ENCODE measurements at regions not wholly inside any gene's neighbourhood (a gene's known extent, or its start where the extent isn't known, plus 50 kb on each side); places are given as distances from the start of the nearest gene placed in this dataset.
"Not testable (repeated sequence)": the region's sequence is repeated elsewhere in the genome, so short reads cannot be mapped to it uniquely, and the experiment has no call there.

DNA sequence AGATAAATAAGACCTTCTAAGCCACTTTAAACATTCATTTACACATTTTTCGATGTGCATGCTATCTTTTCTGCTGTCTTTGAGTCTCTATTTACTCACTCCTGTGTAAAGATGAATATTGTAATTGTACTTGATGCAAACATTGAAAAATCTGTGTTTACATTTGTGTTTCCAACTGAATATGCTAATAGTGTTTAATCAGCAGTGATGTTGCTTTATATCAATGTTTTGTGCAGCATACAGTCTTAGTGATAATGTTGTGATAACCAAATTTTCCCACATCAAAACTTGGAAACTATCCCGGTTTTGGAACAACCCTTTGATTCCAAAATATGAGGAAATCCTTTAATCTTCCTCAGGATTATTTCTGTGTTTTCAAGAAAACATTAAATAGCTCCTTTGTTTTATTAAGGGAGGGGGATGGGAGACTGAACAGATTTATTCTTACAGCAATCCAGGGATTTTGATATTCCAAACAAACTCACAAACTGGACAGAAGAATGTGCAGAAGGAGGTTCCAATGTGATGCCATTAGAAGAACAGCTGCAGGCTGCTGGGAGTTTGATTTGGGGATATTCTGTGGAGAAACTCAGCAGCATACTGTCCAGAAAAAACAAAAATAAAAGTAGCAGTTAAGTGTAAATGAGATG lies 248.0 kb downstream of the S1PR1 start:
- no peak for DNase-seq

DNA sequence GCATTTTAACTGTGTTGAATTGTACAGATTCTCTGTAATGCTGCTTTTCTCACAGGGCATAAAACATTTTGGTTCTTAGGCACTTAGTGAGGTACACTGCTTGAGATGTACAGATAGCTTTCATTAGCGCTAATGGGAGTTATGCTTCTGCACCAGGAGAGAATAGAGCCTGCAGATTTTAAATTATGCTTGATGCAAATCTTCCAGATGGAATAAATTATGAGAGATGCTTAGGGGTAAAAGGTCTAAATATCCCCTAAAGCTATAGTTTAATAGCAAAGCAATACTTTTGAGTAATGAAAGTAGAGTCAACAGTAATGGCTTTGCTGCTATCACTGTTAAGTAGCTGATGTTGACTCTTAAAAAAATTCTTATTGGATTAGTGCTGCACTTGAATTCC lies 248.9 kb downstream of the S1PR1 start:
- DNase-seq = no peak

DNA sequence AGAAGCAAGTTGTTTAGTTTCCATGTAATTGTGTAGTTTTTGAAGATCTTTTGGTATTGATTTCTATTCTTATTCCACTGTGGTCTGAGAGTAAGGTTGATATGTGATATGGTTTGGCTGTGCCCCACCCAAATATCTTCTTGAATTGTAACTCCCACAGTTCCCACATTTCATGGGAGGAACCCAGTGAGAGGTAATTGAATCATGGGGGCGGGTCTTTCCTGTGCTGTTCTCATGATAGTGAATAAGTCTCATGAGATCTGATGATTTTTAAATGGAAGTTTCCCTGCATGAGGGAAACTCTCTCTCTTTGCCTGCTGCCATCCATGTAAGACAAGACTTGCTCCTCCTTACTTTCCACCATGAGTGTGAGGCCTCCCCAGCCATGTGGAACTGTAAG lies 255.3 kb downstream of the S1PR1 start:
- not testable (repeated sequence) for DNase-seq

DNA sequence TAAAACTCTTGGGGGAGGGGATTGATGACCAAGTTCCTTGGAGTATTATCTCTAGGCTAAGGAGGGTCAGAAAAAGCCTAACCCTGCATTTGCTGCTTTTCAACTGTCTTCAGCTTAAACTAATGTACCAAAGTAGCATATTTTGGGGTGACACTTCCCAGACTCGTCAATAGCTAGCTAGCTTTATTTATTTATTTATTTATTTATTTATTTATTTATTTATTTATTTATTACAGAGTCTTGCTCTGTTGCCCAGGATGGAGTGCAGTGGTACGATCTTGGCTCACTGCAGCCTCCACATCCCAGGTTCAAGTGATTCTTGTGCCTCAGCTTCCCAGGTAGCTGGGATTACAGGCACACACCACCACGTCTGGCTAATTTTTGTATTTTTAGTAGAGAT lies 257.1 kb downstream of the S1PR1 start:
- DNase-seq = not testable (repeated sequence)

DNA sequence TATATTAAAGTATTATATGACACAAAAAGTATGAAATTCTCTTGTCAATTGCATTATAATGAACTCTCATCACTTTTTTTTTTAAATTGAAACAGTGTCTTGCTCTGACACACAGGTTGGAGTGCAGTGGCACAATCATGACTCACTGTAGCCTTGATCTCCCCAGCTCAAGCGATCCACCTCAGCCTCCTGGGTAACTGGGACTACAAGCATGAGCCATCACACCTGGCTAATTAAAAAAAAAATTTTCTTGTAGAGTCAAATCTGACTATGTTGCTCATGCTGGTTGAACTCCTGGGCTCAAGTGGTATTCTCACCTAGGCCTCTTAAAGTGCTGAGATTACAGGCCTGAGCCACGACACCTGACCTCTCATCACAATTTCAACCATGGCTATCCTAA lies 259.3 kb downstream of the S1PR1 start:
- no peak for DNase-seq

DNA sequence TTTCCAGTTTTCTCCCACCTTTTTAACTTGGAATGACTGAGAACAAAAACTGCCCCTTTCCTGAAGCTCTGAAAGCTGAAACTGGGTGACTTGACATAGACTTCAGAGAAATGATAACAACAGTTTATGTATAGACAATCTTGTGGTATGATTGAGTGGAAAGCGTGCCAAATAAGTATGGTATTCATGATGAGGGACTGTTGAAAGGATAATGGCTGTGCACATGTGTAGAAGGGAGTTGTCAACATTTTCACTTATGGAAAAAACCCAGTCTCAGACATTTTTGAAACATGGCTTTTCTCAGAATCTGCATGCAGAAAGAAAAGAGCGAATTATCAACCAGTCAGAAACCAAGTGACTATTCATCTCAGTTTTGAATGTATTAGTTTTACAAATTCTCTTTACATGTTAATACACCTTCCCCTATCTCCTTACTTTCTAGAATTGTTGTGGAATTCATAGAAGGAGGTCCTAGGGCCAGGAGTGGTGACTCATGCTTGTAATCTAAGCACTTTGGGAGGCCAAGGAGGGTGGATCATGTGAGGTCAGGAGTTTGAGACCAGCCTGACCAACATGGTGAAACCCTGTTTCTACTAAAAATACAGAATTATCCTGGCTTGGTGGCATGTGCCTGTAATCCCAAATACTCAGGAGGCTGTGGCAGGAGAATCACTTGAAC lies 261.2 kb downstream of the S1PR1 start:
- no peak for DNase-seq

DNA sequence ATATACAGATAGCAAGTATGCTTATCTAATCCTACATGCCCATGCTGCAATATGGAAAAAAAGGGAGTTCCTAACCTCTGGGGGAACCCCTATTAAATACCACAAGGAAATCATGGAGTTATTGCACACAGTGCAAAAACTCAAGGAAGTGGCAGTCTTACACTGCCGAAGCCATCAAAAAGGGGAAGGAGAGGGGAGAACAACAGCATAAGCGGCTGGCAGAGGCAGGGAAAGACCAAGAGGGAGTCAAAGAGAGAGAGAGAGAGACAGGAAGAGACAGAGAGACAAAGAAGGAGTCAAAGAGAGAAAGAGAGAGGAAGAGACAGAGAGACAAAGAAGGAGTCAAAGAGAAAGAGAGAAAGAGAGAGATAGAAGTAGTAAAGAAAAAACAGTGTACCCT lies 267.3 kb downstream of the S1PR1 start:
- DNase-seq = not testable (repeated sequence)

DNA sequence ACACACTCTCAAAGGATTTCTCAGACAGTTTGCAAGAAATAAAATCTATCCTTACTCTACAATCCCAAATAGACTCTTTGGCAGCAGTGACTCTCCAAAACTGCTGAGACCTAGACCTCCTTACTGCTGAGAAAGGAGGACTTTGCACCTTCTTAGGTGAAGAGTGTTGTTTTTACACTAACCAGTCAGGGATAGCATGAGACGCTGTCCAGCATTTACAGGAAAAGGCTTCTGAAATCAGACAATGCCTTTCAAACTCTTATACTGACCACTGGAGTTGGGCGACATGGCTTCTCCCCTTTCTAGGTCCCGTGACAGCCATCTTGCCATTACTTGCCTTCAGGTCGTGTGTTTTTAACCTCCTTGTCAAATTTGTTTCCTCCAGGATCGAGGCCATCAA lies 268.4 kb downstream of the S1PR1 start:
- not testable (repeated sequence) for DNase-seq

DNA sequence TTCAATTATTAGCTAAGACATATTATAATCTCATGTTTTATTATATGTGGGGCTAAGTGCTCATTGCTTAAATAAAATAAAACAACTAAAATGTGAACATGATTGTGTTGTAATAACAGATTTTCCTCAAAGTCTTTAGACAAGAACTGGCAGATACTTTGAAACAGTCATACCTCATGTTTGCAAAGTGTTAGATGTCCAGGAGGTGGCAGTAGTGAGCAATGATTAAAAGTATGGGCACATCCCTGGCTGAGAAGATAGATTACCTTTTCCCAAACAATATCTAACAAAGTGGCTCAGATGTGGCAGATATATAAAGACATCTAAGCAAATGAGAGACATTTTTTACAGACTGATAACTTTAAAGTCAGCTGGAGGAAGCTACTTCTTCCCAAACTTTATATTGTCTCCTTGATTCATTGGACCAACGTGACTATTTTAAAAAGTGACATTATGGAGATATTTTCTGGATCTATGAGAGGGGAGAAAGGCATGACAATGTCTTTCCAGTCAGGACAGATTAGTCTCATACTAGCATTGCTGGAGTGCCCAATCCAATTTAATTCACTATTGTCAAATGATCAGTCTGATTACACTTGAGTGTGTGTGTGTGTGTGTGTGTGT lies 269.8 kb downstream of the S1PR1 start:
- DNase-seq = peak; percentile 20

DNA sequence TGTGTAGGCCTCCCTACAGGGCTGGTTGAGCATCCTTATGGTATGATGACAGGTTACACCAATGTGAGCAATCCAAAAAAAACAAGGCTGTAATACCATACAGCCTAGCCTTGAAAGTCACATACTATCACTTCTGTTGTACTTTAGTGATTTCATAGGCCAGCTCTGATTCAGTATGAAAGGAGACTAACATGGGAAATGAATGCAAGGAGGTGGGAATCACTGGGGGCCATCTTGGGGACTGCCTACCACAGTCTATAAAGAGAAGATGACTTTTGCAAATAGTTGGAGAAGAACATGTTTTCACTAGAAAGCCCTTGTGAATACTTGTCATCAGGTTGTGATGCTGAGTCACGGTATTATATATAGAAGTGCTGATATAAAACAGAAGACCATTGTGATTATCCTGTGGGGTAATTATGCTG lies 270.7 kb downstream of the S1PR1 start:
- DNase-seq = no peak

DNA sequence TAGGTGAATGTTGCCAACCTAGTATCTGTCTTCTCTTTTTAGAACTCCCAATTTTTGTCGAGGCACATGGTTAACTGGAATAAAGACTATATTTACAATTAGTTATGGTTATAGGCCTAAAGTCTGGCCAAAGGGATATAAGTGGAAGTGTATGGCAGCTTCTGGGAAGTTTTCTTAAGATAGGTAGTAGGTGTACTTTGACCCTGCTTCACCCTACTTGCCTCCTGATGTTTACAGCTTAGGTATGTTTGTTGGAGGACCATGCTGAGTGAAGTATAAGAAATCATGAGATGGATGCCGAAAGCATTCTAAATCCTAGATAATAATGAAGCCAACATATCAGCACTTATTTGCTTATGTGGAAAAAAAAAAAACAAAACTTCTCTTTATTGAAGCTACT lies 272.1 kb downstream of the S1PR1 start:
- no peak for DNase-seq

DNA sequence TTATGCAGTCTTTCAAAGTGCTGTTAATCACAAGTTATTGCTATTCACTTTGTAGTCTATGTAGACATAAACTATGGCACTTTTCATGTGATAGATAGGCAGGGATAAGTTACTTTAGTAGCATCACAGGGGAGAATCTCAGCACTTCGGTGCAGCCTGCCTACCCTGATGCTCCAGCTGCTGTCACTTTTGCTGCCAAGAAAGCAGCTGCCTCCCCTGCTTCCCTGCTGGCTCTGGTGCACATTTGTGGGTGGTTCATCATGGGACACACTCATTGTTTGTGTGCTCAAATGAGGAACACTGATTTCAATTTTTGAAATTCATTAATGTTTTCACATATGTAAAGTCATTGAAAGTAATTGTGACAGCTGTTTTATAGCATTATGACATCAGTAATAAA lies 272.6 kb downstream of the S1PR1 start:
- no peak for DNase-seq

DNA sequence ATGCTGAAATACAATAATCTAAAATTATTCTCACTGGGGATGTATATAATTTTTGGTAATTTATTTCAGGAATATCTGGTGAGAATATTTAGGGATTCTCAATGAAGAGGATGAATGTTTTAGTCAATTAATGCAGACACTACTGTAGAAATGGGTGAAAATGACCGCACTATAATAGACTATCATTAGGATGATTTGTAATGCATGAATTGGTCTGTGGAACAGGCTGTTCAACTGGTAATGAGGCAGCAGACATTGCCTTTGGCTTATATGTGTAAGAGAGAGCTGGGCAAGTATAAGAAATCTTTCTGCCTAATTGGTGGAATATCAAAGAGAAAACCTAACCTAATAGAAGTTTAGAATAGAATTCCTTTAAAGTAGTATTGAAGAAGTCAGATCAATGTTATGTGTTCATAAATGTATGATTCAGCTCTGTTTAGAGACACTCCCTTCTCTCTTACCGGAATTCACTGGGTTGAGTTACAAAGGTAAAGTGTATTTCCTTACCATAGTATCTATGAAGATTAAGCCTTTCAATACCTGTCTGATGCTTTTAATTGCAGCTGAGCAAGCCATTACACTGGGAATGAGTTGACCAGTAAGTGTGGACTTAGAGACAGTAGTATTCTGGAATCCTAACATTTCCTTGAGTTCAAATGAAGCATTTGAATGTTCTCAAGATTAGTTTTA lies 274.5 kb downstream of the S1PR1 start:
- no peak for DNase-seq

DNA sequence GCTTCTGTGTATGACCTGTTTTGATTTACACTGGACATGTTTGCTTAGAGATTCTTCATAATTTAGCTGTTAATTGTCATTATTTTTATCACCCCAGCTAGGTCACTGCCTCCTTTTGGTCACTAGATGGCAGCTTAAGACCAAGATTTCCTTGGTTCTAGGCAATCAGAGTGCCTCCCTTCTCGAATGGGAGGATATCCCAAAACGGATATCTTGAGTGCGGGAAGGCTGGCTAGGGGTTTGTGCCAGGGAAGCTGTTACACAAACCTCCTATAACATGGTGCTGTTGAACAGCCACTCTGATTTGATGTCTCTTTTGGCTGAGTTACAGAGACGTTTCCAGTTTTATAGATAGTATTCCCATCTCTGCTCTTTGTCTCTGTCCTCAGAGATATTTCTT lies 283.5 kb downstream of the S1PR1 start:
- no peak for DNase-seq

DNA sequence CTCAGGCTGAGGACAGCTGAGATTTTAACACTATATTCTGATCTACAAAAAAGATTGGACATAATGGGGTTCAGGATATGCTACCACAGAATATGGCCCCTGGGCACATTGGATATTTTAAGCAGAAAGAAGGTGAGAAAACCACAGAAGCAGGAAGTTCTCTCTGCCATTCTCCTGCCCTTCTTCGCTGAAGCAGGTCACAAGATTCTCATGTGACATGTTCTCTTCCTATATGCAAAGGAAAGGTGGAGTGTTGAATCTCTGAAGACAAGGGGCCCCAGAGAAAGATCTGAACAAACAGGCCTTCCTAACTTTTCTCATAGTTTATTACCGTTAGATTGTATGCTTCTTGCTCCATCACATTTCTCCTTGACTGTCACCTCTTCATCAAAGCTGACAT lies 285.7 kb downstream of the S1PR1 start:
- no peak for DNase-seq

DNA sequence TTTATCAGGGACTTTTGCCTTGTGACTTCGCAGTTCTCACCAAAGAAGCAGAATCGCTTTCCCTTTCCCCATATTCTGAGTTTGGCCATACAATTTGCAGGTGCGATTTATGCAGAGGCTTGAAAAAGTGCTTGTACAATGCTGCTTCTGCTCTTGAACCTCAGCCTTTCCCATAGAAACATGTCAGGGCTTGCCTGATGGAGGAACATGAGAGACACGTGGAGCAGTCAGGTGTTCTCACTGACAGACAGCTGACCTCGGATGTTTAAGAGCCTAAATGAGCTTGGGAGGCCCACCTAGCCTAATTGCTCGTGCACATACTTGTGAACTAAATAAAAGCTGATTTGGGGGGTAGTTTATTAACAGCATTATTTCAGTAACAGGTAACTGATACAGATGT lies 290.0 kb downstream of the S1PR1 start:
- DNase-seq = no peak

DNA sequence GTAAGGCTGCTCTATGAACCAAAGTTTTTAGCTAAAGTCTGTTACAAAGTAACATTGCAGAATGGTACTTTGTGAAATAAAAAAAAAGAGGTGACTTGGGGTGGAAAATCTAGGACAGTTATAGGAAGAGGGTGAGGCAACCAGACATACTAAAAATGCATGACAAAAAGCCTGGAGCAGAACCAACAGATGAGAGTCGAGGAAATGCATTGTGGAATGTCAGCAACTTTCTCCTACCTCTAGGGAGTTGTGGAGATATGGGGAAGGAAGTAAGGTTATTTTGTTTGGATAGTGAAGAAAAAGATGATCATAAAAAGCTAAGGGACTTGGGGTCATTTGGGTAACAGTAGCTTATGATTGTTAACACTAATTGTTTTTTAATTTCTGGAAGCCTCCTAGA lies 295.6 kb downstream of the S1PR1 start:
- no peak for DNase-seq

DNA sequence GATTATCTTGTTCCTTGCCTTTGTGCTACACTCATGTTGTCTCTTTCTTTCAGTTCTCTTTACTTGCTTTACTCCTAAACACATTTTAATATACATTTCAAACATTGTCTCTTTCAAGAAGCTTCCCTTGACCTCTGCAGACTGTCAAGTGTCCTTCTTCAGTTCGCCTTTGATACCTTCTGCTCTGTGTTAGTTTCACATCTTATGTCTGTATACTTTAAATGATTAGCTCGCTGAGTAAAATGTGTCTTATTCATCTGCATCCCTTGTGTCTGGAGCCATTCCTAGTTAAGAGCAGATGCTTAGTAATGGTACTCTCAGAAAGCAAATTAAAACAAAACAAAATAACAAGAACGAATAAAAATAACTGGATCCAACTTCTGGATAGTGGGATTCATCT lies 303.3 kb downstream of the S1PR1 start:
- DNase-seq = no peak

DNA sequence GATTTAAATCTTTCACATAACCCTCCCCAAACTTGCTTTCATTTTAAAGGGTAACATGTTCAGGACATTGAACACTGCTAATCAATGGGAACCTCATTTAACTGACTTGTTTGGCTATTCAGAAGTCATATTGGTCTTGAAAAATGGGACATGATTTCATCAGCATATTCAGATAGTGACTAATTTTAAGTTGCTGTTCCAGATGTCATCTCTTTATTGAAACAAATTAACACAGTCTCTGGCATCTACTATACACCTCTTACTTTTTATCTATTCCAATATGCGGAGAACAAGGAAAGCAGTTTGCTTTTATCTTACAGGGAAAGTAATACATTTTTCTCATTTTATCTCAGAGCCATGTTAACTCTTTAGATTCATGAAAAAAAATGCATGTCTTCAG lies 310.1 kb downstream of the S1PR1 start:
- DNase-seq = no peak

DNA sequence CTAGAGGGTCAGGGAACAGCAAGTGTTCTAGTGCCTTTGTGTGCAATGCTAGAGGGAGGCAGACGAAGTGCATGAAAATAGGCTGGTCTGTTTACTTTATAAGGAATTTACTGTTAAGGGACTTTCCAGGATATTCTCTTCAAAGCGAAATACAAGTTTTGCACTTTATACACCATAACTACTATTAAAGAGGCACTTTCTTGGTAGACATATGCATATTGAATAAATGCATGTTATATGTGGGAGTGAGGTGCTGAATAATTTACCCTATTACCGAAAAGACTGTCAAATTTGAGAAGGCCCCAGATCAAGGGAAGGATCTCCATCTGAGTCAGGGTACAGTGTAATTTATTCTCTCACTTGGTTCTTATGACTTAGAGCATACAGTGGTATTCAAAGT lies 310.5 kb downstream of the S1PR1 start:
- no peak for DNase-seq

DNA sequence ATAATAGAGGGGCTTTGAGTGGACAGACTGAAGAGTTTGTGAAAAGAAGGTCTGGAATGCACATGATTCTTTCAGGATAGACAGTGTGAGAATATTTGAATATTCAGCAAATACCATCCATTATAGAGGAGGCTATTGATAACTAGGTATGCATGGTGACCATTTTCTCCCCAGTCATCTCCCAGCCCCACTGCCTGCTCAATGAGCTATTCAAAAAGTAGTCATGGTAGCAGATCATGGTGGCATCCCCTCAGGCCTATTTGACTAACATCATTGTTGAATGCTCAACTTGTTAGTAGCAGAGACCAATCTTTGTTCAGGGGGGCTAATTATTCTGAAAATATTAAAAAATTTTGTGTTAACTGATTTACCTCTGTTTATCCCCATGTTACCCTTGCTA lies 311.6 kb downstream of the S1PR1 start:
- DNase-seq = no peak

DNA sequence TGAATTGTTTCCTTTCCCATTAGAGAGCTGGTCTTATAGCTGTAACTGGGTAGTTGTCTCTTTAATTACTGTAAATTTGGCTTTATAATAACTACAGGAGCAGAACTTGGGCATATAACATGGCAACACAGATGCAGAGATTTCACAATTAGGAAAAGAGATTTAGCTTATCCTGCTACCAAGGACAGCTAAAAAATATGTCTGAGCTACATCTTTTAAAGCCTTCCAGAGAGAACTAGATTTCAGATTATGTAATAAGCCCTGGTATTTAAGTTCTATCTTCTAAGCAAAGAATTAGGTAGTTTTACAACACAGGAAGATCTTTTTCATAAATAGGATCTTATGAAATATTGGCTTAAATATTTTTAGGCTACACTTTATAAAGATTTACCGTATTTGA lies 313.8 kb downstream of the S1PR1 start:
- no peak for DNase-seq

DNA sequence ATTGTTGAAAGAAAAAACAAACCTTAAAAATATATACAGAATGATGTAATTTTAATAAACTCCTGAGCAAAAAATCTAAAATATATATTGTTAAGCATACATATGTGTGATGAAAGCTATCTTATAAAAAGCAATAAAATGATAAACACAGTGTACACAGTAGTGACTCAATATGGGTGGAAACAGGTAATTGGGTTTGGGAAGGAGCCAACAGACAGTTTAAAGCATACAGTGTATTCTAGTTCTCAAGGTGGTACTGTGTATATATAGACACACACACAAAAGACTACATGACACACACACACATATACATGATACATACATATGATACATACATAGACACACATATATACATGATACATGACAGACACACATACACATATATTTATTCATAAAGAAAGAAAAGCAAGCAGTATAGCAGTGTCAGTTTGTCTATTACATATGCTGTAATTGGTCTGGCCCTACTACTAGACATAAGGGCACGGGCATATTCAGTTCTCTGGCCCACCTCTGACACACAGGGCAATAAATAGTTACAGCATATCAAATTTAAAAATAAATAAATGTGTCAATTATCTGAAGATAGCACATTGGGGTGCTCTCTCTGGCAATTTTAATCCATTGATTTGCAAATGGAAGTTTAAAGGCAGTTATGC lies 330.2 kb downstream of the S1PR1 start:
- DNase-seq = no peak

All from activated naive CD4-positive, alpha-beta T cell treated with Interleukin-2 at 50 U/mL for 16 hours (primary cell).